GM12892 (cell line): ENCODE measurements at regions not wholly inside any gene's neighbourhood (a gene's known extent, or its start where the extent isn't known, plus 50 kb on each side); places are given as distances from the start of the nearest gene placed in this dataset.

ENCODE experiments used
- POLR2A ChIP-seq: IDR thresholded peaks from 2 replicates; pipeline ENCODE4 v1.6.1; 2011; ENCODE audit warnings: low read depth, low read length, control low read depth
- POLR2AphosphoS5 ChIP-seq: IDR thresholded peaks from 2 replicates; pipeline ENCODE4 v1.6.1; 2011; ENCODE audit warnings: low read depth, low read length, control low read depth
- TAF1 ChIP-seq: IDR thresholded peaks from 2 replicates; pipeline ENCODE4 v1.6.1; 2011; ENCODE audit warnings: low read depth, mild to moderate bottlenecking, control low read depth, low read length, borderline replicate concordance

DNA sequence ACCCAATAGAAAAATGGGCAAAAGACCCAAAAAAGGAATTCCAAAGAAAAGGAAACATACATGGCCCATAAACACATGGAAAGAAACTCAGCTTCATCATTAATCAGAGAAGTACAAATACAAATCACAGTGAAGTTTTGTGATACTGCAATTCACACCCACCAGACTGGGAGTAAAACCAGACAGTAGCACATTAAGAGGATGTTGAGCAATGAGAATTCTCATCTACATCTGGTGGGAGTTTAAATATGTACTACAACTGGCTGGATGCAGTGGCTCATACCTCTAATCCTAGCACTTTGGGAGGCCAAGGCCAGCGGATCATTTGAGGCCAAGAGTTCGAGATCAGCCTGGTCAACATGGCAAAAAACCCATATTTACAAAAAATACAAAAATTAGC, 125.7 kb upstream of the PHACTR1 start:
- TF ChIP-seq POLR2A (no peak), POLR2AphosphoS5 (no peak), TAF1 (no peak)
